SK-N-SH treated with all-trans-retinoic acid at 6 μM for 48 hours (cell line): ENCODE measurements at regions not wholly inside any gene's neighbourhood (a gene's known extent, or its start where the extent isn't known, plus 50 kb on each side); places are given as distances from the start of the nearest gene placed in this dataset.

ENCODE experiments used
- ARNTL ChIP-seq: fragments of 450-650 bp; formaldehyde crosslinking; IDR thresholded peaks from 2 replicates; pipeline ENCODE4 v1.5.0; 2020; ENCODE audit warnings: low read depth, mild to moderate bottlenecking, moderate library complexity, borderline replicate concordance
- PPARA ChIP-seq: fragments of 250-450 bp; sonication (Bioruptor Pico); IDR thresholded peaks from 2 replicates; pipeline ENCODE4 v1.5.0; 2020; ENCODE audit warnings: mild to moderate bottlenecking, borderline replicate concordance
- TOX ChIP-seq: fragments of 250-450 bp; sonication (Bioruptor Pico); IDR thresholded peaks from 2 replicates; pipeline ENCODE4 v1.8.0; 2021; ENCODE audit warnings: mild to moderate bottlenecking, moderate library complexity, borderline replicate concordance
- ZC3H10 ChIP-seq: fragments of 250-450 bp; sonication (Bioruptor Pico); IDR thresholded peaks from 2 replicates; pipeline ENCODE4 v1.5.1; 2021; ENCODE audit warnings: mild to moderate bottlenecking, moderate library complexity

DNA sequence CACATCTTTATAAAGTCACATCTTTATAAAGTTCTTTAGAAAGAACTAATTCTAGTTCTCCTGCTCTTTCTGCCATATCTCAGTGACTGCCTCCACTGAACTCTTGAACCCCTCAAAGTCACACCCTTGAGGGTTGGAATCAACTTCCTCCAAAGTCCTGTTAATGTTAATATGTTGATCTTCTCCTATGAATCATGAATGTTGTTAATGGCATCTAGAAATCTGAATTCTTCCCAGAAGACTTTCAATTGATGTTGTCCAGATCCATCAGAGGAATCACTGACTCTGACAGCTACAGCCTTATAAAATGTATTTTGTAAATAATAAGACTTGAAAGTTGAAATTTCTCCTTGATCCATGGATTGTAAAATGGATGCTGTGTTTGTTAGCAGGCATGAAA is 213.4 kb downstream of the COX7C start:
- TF ChIP-seq TOX (CRISPR knock-in tag), result no peak
- TF ChIP-seq ZC3H10, result no peak
- TF ChIP-seq PPARA (CRISPR knock-in tag), result no peak
- no peak for TF ChIP-seq ARNTL
